HG03378 (cell line): ENCODE measurements at regions not wholly inside any gene's neighbourhood (a gene's known extent, or its start where the extent isn't known, plus 50 kb on each side); places are given as distances from the start of the nearest gene placed in this dataset.

Experiments used
- ATAC-seq: cut with Tn5 transposase; IDR thresholded peaks from one replicate; pipeline ENCODE4 v1.9.1; 2021; ENCODE audit warnings: mild to moderate bottlenecking, moderate library complexity; ENCODE audit not compliant: unreplicated experiment

DNA sequence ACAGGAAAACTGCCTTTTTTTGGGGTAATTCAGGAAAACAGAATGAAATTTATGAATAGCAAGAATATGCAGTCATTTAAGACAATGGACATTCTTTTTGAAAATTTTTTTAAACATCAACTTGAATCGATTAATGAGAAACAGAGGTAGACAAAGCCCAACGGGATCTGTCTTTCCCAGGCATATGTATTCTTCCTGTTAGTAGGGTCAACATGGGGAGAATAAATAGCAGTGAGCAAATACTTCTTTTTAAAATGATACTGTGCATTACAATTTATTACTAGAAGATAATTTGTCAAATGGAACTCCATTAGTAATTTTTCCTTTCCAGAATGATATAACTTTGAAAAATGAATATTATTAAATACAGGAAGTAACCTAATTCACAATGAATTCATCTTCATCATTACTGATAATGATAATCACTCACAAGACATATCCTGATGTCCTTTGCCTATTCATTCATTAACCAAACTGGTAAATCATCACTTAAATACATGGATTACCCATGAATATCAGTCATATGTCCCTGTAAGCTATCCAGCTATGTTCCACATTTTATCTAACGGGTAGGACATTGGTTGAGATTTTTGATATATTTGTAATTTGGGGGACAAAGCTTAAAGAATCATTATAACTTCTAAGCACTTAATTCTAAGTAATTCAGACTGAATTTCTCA lies 209.2 kb upstream of the CDIN1 start:
- no peak for ATAC-seq

DNA sequence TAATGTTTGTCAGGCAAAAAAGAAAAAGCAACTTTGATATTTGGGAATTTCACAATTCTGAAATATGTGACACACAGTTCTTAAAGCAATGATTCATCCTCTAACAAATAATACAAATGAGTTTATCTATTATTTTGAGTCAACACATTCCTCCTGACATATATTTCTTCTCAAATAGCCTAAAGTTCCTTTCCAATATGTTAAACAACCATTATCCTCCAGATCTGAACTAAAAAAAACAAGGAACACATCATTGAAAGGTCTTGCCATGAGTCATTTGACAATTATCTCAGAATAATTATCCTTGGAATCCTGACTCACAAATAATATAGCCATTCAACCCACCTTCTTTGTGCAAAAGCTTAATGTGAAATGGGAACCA lies 208.7 kb upstream of the CDIN1 start:
- ATAC-seq: no peak

DNA sequence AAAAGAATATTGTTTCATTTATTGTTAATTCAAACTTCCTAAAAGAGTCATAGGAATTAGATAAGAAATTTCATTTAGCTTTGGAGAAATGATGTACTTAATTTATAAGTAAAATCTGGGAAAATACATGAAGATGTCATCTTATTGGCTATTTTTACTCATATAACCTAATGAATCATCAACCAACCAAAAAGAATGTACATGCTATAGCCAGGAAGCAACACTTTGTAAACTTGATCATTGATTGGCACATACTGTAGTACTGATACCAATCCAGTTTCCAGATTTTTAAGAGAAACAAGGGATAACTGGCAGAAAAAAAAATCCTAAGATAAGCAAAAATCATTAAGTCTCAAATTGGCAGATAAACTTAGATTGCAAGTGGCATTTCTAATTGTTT lies 207.9 kb upstream of the CDIN1 start:
- ATAC-seq: no peak

DNA sequence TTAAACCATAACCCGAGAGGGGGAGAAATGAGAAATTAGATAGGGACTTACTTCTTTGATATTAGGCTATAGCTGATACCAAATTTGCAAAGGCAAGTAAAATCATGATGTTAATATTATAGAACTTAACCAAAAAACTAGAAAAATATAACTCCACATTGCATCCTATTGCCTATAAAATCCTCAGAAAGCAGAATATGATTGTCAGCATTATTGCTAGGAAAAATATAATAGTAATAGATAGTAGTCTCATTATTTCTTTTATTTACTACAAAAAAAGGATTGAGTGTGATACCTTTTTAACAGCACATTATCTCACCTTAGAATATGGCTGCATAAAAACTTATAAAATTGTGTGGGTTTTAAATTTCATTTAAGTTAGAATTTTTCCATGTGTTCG lies 206.5 kb upstream of the CDIN1 start:
- no peak for ATAC-seq

DNA sequence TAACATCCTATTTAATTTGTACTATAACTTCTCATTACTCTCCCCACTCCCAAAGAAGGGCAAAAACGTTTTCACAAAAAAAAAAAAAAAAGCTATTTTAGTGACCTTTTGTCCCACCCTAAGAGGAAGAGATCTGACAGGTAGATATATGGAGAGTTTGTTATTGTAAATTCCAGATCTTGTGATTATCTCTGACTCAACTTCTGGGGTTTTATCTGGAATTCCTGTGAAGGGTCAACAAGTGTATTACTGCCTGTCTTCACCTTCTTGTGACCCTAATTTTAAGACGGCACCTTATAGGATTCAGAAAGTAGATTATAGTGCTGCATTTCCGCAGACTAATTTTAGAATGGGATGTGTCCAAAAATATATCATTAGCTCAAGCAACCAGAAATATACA lies 205.9 kb upstream of the CDIN1 start:
- ATAC-seq: no peak

DNA sequence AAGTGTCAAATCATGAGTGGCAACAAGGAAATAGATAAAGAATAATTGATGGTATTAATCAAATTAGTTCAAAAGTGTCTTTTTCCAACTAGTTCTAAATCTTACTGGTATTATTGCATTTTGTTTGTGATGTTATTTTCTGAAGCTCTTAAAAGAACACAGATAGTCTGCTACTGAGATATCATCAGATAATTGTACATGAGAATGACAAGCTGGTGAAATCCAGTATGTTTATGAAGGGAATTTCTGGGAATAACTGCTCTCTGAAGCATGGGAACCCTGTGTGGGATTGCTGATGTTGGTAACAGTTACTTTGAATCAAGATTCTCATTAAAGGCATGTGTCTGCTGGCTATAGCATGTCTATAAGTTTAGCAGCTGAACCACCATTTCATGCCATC lies 190.3 kb upstream of the CDIN1 start:
- ATAC-seq: no peak

DNA sequence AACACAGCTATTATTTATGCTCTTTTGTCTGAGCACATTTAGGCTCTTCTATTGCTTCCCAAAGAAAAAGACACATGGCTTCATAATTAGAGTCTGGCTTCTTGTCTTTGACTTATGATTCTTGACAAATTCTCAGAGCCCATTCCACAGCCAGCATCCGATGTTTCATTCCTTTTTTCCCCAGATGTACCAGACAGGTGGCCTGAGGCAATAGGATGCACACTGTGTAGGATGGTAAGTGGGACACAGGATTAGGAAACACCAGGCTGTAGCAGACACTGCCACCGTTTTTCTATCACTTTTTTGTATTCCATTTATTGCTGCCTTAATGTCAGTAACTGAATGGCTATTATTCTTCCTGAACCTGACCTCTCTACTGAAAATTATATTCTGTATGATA lies 188.9 kb upstream of the CDIN1 start:
- no peak for ATAC-seq

DNA sequence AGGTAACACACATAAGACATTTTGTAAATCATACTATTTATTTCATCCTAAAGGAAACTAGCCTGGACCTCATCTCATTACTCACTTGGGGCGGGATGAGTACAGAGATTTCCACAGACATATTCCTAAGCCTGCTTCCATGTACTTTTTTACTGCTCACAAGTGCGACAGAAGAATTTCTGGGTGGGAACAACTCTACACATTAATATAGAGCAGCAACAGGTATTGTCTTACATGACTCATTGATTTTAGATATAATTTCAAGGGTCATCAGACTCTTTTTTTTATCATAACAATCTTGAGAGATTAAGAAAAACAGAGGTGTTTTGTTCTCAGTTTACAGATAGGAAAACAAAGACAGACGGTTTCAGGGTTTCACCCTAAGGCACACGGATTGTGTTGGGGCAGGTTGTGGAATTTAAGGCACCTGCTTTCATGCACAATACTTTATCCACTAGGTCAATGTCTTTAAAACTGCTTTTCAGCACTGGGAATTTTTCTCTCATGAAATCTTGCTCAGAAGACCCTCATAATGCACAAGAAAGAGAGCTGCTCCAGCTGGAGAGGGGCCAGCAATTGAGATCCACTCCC lies 186.7 kb upstream of the CDIN1 start:
- no peak for ATAC-seq

DNA sequence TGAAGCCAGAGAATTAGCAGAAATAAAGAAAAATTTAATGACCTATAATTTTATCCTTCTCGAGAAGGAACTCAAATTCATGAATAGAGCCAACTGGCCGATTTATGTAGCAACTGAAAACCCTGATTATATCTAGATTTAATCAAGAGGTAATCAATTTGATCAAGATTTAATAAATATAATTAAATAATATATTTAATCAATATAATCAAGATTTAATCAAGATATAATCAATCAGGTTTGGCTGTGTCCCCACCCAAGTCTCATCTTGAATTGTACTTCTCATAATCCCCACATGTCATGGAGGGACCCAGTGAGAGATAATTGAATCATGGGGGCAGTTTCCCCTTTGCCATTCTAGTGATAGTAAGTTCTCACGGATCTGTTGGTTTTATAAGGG lies 181.2 kb upstream of the CDIN1 start:
- ATAC-seq: no peak

DNA sequence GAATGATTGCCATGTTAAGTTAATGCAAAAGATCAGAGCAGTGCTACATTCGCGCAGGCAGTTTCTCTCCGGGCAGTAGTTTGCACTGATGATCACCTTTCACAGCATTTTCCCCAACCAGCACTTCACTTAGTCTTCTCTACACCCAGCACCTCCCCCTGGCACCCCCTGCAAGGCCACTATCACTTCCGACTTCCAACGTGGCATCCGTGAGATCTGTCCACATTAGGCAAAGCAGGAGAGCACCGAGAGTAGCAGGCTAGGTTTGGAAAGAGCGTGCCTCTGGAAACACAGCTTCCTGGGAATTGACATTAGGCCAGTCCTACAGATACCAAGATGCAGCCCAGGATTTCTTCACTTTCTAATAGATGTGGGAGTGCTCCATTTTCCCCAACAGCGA lies 180.2 kb upstream of the CDIN1 start:
- ATAC-seq: no peak

DNA sequence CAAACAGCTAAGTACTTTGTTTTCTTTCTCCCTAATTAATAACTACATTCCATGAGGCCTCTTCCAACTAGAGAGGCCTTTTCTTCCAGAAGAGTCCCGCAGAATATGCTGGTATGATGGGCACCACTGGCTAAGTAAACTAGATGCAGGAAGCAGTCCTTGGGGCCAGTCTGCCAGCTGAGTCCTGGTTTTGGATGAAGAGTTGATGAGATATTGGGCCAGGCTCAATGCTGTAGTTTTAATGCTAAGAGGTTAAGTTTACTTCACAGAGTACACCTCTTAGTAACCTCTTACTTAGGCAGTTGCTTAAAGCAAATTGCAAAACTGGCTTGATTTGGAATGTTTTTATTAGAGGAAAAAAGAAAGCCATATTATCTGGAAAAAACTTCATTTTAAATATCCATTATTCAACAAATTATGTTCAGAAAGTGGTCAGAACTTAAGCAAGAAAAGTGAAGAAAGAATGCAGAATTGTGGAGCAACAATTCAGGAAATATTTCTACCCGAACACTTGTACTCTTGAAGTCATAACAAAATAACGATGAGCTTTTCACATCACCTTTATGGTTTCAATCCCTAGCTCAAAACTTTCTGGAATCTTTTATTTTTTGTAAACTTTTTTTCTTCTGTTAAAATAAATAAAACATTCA lies 178.4 kb upstream of the CDIN1 start:
- no peak for ATAC-seq

DNA sequence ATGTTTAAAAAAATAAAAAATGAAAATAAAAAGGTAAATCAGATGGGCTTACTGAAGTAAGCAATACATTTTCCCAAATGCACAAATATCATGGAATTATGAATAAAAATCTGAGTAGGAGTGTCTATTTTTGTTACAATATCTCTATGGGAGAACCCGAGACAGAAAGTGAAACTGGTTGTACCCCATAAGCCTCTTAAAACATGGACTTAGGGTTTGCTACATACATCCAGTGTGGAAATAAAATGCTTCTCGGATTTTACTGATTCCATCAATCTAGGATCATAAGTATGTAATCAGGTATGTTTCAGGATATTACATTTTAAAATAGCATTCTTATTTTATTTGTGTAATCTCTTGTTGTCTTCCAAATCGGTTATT lies 177.8 kb upstream of the CDIN1 start:
- ATAC-seq: no peak

DNA sequence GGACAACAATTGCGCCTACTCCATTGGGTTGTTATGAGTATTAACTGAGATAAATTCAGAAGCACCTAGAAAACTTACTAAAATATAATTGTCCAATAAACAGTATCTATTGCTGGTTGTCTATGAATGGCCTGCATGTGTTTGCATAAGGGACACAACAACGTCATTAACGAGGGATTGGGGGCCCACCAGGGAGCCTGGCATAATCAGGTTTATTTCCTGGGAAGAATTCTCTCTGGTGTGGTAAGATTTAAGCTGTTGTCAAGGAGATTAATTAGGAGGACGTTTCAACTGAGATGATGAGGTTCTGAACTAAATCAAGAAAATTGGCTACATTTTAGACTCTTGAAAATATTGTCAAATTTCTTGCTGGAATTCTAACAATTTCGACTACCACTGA lies 176.1 kb upstream of the CDIN1 start:
- ATAC-seq: no peak

DNA sequence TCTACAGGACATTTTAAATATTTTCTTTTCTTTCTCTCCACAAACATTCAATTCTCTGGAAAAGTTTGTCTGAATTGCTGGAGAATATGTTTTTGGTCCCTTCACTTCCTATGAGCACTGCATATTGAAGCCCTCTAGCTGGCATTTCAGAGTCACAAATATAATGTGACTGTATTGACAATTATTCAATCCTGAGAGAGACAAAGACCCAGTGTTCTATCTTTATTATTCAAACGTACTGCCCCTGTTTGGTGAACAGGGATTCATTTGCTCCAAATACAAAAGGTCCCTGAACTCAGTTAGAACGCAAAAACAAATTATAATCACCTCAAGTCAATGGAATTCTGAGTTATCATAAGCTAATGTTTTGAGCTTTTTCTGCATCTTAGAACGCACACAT lies 173.1 kb upstream of the CDIN1 start:
- ATAC-seq: no peak

DNA sequence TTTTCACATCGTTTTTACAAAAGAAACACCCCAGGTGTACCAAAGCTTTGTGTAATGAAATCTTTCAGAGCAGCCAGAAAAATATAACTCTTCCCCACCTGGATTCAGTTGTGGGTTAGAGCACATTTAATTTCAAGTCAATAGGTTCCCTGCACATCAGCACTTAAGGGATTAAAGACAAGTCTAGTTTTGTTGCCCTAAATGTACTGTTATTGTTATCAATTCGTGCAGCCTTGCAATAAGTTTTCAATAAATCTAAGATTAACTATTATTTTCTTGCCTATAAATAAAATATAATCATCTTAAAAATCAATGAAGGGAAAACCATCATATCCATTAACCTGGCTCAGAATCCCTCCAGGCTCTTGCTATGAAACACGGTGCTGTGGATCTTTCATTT lies 172.5 kb upstream of the CDIN1 start:
- ATAC-seq: no peak

DNA sequence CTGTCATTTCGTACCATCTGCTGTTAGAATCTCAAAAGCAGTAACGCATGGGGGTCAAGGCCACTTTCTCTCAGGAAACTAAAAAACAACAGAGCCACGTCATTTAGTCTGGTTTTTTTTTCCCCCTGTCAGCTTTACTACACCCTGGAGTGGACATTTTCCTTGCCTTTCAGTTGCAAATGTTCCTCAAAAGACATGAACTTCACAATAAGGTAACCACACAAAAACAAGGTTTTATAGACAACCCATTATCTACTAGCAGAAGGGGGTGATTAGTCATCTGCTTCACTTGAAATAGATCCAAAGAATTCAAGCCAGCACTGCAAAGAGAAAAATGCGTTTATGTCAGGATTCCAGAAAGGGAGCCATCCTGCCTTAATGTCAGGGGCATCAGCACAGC lies 171.8 kb upstream of the CDIN1 start:
- no peak for ATAC-seq

DNA sequence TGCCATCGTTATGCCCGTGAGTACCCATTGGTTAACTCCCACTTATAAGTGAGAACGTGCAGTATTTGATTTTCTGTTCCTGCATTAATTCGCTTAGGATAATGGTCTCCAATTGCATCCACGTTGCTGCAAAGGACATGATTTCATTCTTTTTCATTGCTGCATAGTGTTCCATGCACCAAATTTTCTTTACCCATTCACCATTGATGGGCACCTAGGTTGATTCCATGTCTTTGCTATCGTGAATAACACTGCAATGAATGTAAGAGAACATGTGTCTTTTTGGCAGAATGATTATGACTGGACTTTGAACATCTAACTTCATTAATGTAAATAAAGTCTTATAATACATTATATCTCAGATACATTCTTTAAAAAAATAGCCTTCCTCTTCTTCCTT lies 169.6 kb upstream of the CDIN1 start:
- no peak for ATAC-seq

DNA sequence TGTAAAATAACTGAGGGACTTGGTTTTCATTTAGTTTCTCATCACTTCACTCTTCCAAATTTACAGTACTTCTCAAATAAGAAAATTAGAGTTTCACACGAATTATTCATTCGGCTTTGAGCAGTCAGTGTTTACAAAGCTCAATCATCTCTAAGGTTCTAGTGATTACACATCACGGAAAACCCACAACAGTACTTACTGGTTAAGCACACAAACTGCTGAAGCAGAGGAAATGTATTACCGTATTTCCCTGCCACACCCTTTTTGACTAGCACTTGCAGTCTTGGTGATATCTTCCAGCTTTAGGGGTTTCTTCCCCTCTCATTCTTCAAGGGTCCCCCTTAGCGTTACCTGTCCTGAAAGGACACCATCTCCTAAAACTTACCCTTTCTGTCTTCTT lies 164.8 kb upstream of the CDIN1 start:
- no peak for ATAC-seq

DNA sequence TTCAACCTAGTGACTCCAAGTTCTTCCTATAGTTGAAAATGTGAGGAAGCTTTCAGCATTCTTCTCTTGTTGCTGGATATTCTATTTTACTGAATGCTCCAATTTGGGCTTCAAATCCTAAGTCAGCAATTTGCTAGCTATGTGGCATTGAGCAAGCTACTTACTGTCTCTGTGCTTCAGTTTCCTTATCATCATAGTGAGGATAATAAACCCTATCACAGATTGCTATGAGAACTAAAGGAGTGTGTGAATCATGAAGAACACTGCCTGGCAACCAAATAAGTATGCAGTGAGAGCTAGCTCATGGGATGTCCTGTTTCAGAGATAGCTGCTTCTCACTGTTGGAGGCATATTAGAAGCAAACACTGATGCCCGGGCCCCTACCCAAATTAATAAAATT lies 163.8 kb upstream of the CDIN1 start:
- no peak for ATAC-seq

DNA sequence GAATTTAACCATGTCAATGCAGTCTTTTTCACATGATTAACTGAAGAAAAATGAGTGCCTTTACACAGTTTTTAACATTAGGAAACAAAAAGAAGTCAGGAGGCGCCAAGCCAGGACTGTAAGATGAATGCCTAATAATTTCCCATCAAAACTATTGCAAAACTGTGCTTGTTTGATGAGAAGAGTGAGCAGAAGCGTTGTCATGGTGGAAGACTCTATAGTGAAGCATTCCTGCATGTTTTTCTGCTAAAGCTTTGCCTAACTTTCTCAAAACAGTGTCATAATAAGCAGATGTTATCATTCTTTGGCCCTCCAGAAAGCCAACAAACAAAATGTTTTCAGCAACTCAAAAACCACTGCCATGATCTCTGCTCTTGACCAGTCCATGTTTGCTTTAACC lies 156.8 kb upstream of the CDIN1 start:
- ATAC-seq: no peak

DNA sequence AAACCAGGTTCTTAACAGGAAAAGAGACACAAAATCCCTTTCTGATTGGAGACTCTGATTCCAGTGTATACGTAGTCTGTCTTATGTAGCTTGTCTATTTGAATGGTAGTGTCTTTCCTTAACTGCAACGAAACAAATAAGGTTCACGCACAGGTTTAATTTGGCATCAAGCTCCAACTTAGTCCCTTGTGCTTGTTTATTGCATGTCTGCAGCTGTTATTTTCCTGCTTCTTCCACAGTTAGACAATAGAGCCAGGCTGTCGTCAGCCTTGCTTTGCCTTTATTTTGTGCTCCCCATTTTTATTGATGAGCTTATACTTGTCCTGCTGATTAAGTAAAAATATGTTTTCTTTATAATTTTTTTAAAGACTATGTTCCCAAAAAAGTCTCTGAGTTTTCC lies 152.7 kb upstream of the CDIN1 start:
- ATAC-seq: no peak

DNA sequence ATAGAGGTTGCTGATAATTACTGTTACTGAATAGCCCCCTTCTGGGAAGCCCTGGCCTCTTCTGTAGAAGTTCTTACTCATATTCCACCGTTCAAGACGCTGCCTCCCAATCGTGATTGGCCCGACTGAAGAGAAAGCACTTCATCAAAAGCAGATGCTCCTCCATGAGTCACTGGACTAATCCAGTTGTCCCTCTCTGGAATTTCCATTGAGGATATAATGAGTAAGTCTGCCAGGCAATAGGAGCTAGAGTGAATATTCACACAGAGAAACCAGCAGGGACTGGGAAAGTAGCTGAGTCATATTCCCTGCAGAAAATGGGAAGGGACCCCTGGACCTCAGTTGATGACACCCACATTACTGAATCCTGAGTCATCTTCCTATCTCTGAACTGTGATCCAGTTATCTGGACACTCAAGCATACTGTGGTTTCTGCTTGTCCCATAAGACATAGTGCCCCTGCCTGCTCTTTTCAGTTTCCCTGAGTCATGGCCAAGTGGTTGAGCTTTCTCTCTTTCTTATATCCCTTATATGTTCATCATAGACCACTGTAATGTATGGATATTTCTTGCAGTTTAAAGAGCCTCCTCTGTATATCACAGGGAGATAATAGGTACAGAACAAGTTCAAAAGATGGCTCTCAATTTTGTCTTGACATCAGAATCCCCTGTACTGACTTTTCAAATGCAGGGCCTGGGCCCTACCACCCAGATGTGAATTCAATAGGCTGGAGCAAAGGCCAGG lies 151.2 kb upstream of the CDIN1 start:
- ATAC-seq: no peak
